Endothelial cell of umbilical vein (primary cell): ENCODE measurements at regions not wholly inside any gene's neighbourhood (a gene's known extent, or its start where the extent isn't known, plus 50 kb on each side); places are given as distances from the start of the nearest gene placed in this dataset.
A peak's percentile ranks its signal among the peaks of the same experiment; 100 is the strongest.

Experiments
- BruUV-seq: library from RNA; stranded (reverse); fragments of 400-500 nt; replicated peaks from 2 replicates; lab custom pipeline; 2021; lab: Mats Ljungman, UMichigan
- CTCF ChIA-PET: fragments of 300-600, 350-600 bp; sonication (Branson Sonifier 250); formaldehyde crosslinking; loops from one replicate; lab custom pipeline; 2021; ENCODE audit warnings: antibody characterized with exemption, inconsistent platforms; lab: Charles Lee
- POLR2A ChIA-PET: fragments of 300-600, 350-600 bp; sonication (Branson Sonifier 250); formaldehyde crosslinking; loops from one replicate; lab custom pipeline; 2021; ENCODE audit warnings: antibody characterized with exemption, inconsistent platforms; lab: Charles Lee
- DNase-seq: peaks from one replicate; pipeline ENCODE4 v3.0.0-alpha.2; 2011; ENCODE audit warnings: low read depth, low spot score
- FAIRE-seq: peaks from 2 replicates; lab custom pipeline; 2011; peaks lifted over from hg19 to GRCh38; lab: Jason Lieb, UNC
- H2AFZ ChIP-seq: 2 replicates; pipeline ENCODE4 v1.6.0; 2012; ENCODE audit warnings: low read depth, low read length, control low read depth, inconsistent platforms
- H3K27ac ChIP-seq: 2 replicates; pipeline ENCODE4 v1.5.1; 2011; ENCODE audit warnings: low read depth, mild to moderate bottlenecking, control low read depth, low read length, moderate library complexity; ENCODE audit not compliant: insufficient read depth
- H3K27me3 ChIP-seq, 2 experiments: 2 replicates each; pipeline versions ENCODE4 v1.6.0 to v1.6.1; 2011; ENCODE audit warnings: low read length in 2 of 2, mixed read lengths in 1 of 2; ENCODE audit not compliant: control insufficient read depth in 2 of 2, insufficient read depth in 2 of 2
- H3K36me3 ChIP-seq, 2 experiments: 2 replicates in 1 of 2; 3 replicates in 1 of 2; pipeline ENCODE4 v1.5.1; 2011; ENCODE audit warnings: low read length in 2 of 2, mild to moderate bottlenecking in 1 of 2, moderate library complexity in 1 of 2; ENCODE audit not compliant: control insufficient read depth in 2 of 2, insufficient read depth in 2 of 2; ENCODE audit errors: extremely low read depth in 1 of 2
- H3K4me1 ChIP-seq: 3 replicates; pipeline ENCODE4 v1.5.1; 2011; ENCODE audit warnings: mild to moderate bottlenecking, low read length; ENCODE audit not compliant: control insufficient read depth, insufficient read depth; ENCODE audit errors: extremely low read depth
- H3K4me2 ChIP-seq: 2 replicates; pipeline ENCODE4 v1.6.1; 2011; ENCODE audit warnings: low read length, control low read depth, mixed read lengths; ENCODE audit not compliant: insufficient read depth
- H3K4me3 ChIP-seq, 3 experiments: fragments of 200-600 bp in 1 of 3; sonication (generic), shearing (Covaris generic) in 1 of 3; replicated peaks in 1 of 3; 2 replicates each; pipeline ENCODE4 v1.5.1; 2011 to 2016; ENCODE audit warnings: control low read depth in 3 of 3, low read length in 3 of 3, mild to moderate bottlenecking in 2 of 3, inconsistent platforms in 1 of 3, low read depth in 1 of 3, moderate library complexity in 1 of 3; ENCODE audit not compliant: insufficient read depth in 1 of 3
- H3K79me2 ChIP-seq: 2 replicates; pipeline ENCODE4 v1.6.0; 2012; ENCODE audit warnings: low read length, inconsistent platforms; ENCODE audit not compliant: control insufficient read depth, insufficient read depth
- H3K9ac ChIP-seq: replicated peaks from 2 replicates; pipeline ENCODE3; 2011; ENCODE audit warnings: low read length, control low read depth; ENCODE audit not compliant: insufficient read depth; ENCODE audit errors: extremely low read depth
- H3K9me1 ChIP-seq: replicated peaks from 3 replicates; pipeline ENCODE4 v1.6.0; 2011; ENCODE audit warnings: mild to moderate bottlenecking, low read length; ENCODE audit not compliant: control insufficient read depth, insufficient read depth; ENCODE audit errors: extremely low read depth
- H3K9me3 ChIP-seq: replicated peaks from 2 replicates; pipeline ENCODE4 v1.5.1; 2012; ENCODE audit warnings: low read length, inconsistent platforms; ENCODE audit not compliant: control insufficient read depth, insufficient read depth
- H4K20me1 ChIP-seq: replicated peaks from 2 replicates; pipeline ENCODE3; 2011; ENCODE audit warnings: mild to moderate bottlenecking, low read length; ENCODE audit not compliant: control insufficient read depth, insufficient read depth; ENCODE audit errors: extremely low read depth
- EZH2 ChIP-seq: IDR thresholded peaks from 2 replicates; pipeline ENCODE4 v1.6.1; 2012; ENCODE audit warnings: borderline replicate concordance, low read depth, mild to moderate bottlenecking, moderate library complexity, low read length, inconsistent platforms; ENCODE audit not compliant: severe bottlenecking
- FOS ChIP-seq: IDR thresholded peaks from 2 replicates; pipeline ENCODE4 v1.6.1; 2011; ENCODE audit warnings: mild to moderate bottlenecking, low read length, moderate library complexity, borderline replicate concordance; ENCODE audit not compliant: insufficient read depth
- GATA2 ChIP-seq: IDR thresholded peaks from 2 replicates; pipeline ENCODE4 v1.7.0; 2011; ENCODE audit warnings: low read depth, mild to moderate bottlenecking, moderate library complexity, mixed read lengths, low read length; ENCODE audit not compliant: insufficient read length, insufficient read depth
- JUN ChIP-seq: IDR thresholded peaks from 2 replicates; pipeline ENCODE4 v1.6.1; 2011; ENCODE audit warnings: borderline replicate concordance, low read depth; ENCODE audit not compliant: insufficient read length, insufficient read depth
- MAX ChIP-seq: IDR thresholded peaks from 2 replicates; pipeline ENCODE4 v1.6.1; 2011; ENCODE audit not compliant: insufficient read depth, insufficient read length
- MYC ChIP-seq: IDR thresholded peaks from one replicate; pipeline ENCODE4 v1.6.1; 2011; ENCODE audit warnings: mild to moderate bottlenecking, low read depth, low read length
- POLR2A ChIP-seq: IDR thresholded peaks from 2 replicates; pipeline ENCODE4 v1.6.1; 2012; ENCODE audit warnings: low read depth, mild to moderate bottlenecking, control low read depth, low read length
- POLR2AphosphoS5 ChIP-seq: IDR thresholded peaks from 2 replicates; pipeline ENCODE4 v1.6.1; 2012; ENCODE audit warnings: low read depth, mild to moderate bottlenecking, control low read depth, low read length, moderate library complexity; ENCODE audit not compliant: insufficient read depth
- dilution Hi-C: fragments of 300-500 bp; cut with MboI; formaldehyde crosslinking; loops from one replicate; pipeline ENCODE4 v1.15.0; 2019; ENCODE audit warnings: low sequenced_read_pairs; ENCODE audit not compliant: extremely low pct_ligation_motif_present
- intact Hi-C: fragments of 100-400 bp; cut with micrococcal nuclease; formaldehyde crosslinking; loops from one replicate; pipeline ENCODE4 v1.10.0; 2022
- TF ChIP-seq, protein P1 (sequence below), 2 donors: IDR thresholded peaks; 1 replicate in 1 of 2; 2 replicates in 1 of 2; pipeline ENCODE4 v1.5.1; 2011; ENCODE audit warnings: low read length in 2 of 2, mild to moderate bottlenecking in 2 of 2, moderate library complexity in 2 of 2, control low read depth in 1 of 2, inconsistent platforms in 1 of 2, low read depth in 1 of 2; ENCODE audit not compliant: insufficient read depth in 1 of 2; ENCODE audit errors: extremely low read depth in 1 of 2

- no peak for FAIRE-seq
- Histone ChIP-seq H3K4me1 (no peaks in the 10 kb centered on the region), H3K9me3 (no peaks in the 10 kb centered on the region), H3K4me3 (no peak overlapping the region), H3K27me3 (peaks cover 0 to 9% of the 10 kb centered on the region in 2 experiments), H3K79me2 (no peaks in the 10 kb centered on the region), H3K4me2 (peak overlapping the region; percentile 69), H3K9me1 (no peaks in the 10 kb centered on the region), H4K20me1 (no peaks in the 10 kb centered on the region), H3K36me3 (no peaks in the 10 kb centered on the region), H3K27ac (no peak overlapping the region), H3K9ac (no peak overlapping the region), H2AFZ (no peak overlapping the region)
- intact Hi-C loops = loop anchor here (10.0 kb wide), 1 partner anchor 503 kb away; no protein-coding TSS in a partner anchor
- dilution Hi-C loops = no loop called here
- CTCF ChIA-PET = interaction anchor here (0.7 to 3.6 kb wide), 17 partner anchors 82 to 1414 kb away, joined by 3 to 22 read pairs (median 4); partner anchors contain the start of gene JARID2
- TF ChIP-seq, protein P1, sequence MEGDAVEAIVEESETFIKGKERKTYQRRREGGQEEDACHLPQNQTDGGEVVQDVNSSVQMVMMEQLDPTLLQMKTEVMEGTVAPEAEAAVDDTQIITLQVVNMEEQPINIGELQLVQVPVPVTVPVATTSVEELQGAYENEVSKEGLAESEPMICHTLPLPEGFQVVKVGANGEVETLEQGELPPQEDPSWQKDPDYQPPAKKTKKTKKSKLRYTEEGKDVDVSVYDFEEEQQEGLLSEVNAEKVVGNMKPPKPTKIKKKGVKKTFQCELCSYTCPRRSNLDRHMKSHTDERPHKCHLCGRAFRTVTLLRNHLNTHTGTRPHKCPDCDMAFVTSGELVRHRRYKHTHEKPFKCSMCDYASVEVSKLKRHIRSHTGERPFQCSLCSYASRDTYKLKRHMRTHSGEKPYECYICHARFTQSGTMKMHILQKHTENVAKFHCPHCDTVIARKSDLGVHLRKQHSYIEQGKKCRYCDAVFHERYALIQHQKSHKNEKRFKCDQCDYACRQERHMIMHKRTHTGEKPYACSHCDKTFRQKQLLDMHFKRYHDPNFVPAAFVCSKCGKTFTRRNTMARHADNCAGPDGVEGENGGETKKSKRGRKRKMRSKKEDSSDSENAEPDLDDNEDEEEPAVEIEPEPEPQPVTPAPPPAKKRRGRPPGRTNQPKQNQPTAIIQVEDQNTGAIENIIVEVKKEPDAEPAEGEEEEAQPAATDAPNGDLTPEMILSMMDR (IDR thresholded peaks at IDR 0.05; ENCODE audit: extremely low read depth in 1 of 2, insufficient read depth in 1 of 2, low read depth in 1 of 2, low read length in 2 of 2) = no peak
- TF ChIP-seq FOS (no peak), POLR2A (no peak), MYC (no peak), MAX (no peak), JUN (no peak), POLR2AphosphoS5 (no peak), EZH2 (no peak), GATA2 (no peak)
- DNase-seq = no peak
- BruUV-seq = no TSS peak
- POLR2A ChIA-PET = no interaction called here
Measured at GRCh38 chr6:14212020-14212419, 94.4 kb downstream of the CD83 start.
